ENCODE measurements at regions not wholly inside any gene's neighbourhood (a gene's known extent, or its start where the extent isn't known, plus 50 kb on each side); places are given as distances from the start of the nearest gene placed in this dataset.

DNA sequence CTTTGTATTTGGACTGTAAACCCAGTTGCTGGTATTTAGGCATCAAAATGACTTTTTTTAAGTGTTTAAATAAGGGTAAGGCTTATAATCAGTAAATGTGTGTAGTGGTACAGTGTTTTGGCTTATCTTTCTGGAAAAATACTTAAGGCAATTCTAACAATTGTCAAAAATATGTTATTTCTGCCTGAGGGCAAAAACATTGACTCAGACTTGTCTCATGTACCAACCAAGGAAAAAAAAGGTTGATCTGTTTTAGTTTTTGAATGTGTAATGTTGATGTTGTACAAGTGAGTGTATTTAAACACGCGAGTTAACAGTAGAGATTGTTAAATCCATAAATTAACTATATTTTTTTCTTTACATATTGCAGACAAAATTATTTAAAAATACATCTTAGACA, 277.8 kb upstream of the TYRP1 start:
- no peak for TF ChIP-seq CTCF (IDR thresholded peaks at IDR 0.05)
- TF ChIP-seq EP300 (IDR thresholded peaks at IDR 0.05; ENCODE audit: low read depth): no peak
- no peak for TF ChIP-seq POLR2A (IDR thresholded peaks at IDR 0.05)
- TF ChIP-seq POLR2AphosphoS5 (IDR thresholded peaks at IDR 0.05): no peak

All from transverse colon (tissue), 4 donors.